Stimulated activated CD4-positive, alpha-beta T cell treated with anti-CD3 and anti-CD28 coated beads, Interleukin-15, amount 100 ng/mL, for 24 hours (primary cell): ENCODE measurements at regions not wholly inside any gene's neighbourhood (a gene's known extent, or its start where the extent isn't known, plus 50 kb on each side); places are given as distances from the start of the nearest gene placed in this dataset.
A peak's percentile ranks its signal among the peaks of the same experiment; 100 is the strongest.
"Not testable (repeated sequence)": the region's sequence is repeated elsewhere in the genome, so short reads cannot be mapped to it uniquely, and the experiment has no call there.

Source experiments
- DNase-seq: peaks from one replicate; pipeline ENCODE4 v3.0.0-alpha.2; 2020

DNA sequence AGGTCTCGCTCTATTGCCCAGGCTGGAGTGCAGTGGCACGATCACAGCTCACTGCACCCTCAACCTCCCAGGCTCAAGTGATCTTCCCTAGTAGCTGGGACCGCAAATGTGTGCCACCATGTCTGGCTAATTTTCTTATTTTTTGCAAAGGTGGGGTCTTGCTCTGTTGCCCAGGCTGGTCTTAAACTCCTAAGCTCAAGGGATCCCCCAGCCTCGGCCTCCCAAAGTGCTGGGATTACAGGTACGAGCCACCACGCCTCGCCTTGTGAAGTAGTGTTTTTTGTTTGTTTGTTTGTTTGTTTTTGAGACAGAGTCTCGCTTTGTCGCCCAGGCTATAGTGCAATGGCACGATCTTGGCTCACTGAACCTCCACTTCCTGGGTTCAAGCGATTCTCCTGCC, 125.5 kb downstream of the HAUS1 start:
- DNase-seq: not testable (repeated sequence)

DNA sequence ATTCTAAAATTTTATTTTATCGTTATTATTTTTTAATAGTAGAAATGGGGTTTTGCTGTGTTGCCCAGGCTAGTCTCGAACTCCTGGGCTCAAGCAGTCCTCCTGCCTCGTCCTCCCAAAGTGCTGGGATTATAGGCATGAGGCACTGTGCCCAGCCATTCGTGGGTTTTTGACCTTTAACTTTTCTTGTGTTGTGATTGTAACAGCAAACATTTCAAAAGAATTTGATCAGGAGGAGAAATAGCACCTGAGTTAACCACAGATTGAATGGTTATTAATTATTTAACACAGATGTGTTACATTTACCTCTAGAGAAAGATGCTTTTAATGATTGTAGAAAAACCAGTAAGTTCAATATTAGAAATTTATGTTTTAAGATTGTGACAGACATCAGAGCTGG, 132.0 kb downstream of the HAUS1 start:
- DNase-seq: no peak

DNA sequence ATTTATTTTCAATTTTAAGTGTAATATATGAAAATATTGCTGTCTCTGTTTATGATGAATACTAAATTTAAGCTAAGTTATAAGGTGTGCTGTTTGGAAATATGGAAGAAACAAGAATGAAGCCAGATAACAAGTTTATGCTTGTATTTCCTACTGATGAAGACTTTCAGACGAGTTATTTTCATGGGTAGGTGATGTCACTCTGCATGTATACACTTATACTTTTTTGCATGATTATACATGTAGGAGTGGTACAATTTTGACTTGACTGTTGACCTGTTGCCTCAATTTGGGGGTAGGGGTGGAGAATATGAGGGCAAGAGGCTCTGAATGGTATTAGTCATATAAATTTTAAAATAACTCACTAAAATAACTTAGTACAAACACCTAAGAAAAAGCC, 133.7 kb downstream of the HAUS1 start:
- no peak for DNase-seq

DNA sequence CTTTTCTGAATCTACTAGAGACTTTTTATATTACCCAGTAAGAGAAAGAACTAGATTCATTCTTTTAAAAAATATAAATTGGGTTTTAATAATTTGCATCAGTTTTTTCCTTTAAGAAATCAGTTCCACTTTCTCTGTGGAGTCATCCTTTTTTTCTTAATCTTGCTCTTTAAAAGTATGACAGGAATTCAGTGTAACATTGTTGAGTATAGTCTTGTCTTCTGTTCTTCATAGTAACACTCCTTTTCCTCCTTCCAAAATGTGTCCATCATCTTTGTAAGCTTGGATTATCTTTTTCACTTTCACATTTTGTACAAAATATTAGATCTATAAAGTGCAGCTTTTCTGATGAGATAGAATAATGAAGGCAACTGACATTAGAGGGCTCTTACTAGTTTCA, 135.4 kb downstream of the HAUS1 start:
- no peak for DNase-seq

DNA sequence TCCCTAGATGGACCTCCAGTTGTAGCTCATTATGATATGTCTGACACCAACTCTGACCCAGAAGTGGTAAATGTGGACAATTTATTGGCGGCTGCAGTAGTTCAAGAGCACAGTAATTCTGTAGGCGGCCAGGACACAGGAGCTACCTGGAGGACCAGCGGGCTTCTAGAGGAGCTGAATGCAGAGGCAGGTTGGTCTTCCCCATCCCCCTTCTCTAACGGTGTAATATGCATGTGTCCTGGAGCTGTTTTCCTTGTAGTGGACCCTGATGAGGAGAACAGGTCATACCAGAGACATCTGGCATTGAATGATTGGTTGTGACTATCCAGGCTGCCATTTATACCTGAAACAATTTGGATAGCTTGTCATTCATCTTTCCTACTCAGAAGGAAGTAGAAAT, 135.8 kb downstream of the HAUS1 start:
- DNase-seq: no peak

DNA sequence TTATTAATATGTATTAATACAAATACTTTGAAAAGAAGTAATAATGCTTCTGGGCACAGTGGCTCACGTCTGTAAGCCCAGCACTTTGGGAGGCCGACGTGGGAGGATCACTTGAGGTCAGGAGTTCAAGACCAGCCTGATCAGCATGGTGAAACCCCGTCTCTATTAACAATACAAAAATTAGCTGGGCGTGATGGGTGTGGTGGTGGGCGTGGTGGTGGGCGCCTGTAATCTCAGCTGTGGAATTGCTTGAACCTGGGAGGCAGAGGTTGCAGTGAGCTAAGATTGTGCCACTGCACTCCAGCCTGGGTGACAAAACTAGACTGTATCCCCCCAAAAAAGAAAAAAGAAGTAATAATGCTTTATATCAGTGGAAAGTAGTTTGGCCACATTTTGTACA, 137.2 kb downstream of the HAUS1 start:
- DNase-seq: not testable (repeated sequence)

DNA sequence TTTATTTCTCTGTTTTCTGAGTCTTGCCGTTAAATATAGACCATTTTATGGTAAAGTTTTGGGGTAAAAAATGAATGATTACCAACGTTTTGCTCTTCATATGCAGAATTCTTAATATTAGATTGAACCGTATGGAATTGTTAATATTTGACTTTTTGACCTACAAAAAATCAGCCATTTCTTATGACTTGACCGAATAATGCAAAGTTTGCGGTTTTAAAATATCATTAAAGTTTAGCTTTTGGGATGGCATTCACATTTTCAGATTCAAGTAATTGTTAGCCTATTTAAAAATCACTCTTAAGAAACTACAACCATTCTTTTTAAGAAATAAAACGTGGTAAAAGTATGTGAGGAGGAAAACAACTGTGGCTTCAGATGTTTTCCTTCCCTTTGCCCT, 138.0 kb downstream of the HAUS1 start:
- no peak for DNase-seq

DNA sequence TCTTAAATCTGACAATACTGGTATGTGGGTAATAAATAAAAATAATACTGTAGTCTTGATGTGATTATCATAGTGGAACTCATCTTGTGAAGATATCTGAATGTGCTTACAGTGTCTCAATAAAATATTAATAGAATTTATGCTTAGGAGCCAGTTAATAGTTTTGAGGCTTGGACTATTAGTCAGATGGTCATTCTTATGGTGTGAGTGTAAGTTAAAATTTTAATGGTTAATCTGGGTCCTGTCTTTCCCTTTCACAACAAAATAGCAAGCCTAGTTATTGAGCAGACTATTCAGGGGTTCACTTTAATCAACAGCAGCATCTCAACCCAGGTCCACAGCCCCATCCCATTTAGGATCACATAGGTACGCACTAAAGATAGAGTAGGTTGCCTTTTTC, 138.9 kb downstream of the HAUS1 start:
- DNase-seq: no peak

DNA sequence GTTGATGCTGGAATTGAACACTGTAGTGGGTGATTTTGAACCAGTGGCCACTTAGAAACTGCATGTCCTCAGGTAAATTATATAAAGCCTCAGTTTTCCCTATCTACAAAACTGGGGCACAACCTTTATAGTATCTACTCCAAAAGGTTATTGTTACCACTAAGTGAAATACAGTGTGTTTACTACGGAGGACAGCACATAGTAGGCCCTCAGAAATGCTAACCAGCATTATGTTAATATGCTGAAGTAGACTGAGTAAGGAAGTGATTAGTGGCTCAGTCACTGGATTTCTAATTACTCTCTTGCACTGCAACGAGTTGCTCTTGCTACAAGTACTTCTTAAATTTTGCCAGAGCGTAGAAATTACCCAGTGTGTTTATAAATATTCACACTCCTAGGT, 139.5 kb downstream of the HAUS1 start:
- no peak for DNase-seq

DNA sequence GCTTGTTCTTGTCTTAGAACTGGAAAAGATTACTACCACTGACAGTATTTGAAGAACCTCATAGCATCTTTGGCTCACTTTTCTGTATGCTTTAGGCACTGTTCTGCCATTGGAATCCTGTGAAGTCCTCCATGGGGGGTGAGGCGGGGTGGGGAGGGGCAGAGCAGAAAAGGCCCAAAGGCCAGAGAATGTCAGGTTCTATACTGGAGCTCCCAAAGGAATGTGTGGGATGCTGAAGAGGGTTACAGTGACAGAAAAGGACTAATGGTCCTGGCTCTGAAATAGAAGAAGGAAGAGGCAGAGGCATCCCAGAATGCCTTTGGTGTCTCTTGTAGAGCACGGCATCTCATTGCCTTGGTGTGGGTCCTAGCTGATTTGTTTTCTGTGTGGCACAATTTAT, 141.9 kb downstream of the HAUS1 start:
- DNase-seq: no peak

DNA sequence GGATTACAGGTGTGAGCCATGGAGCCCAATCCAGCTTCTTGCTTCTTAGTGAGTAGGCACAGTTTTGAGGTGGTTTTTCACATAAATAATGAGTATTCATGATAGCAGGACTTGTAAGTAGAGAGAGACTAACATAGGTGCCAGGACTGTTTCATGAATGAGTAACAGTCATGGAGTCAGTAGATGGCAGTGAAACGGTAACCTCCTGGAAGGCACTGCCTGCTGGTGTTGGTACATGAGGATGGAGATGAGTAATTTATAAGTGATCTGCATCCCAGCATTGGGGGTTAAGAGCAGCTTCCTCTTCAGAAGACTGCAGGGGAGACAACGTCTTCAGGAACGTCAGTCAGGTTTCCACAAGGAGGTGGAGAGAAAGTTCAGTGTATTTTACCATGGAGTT, 143.8 kb downstream of the HAUS1 start:
- DNase-seq: no peak

DNA sequence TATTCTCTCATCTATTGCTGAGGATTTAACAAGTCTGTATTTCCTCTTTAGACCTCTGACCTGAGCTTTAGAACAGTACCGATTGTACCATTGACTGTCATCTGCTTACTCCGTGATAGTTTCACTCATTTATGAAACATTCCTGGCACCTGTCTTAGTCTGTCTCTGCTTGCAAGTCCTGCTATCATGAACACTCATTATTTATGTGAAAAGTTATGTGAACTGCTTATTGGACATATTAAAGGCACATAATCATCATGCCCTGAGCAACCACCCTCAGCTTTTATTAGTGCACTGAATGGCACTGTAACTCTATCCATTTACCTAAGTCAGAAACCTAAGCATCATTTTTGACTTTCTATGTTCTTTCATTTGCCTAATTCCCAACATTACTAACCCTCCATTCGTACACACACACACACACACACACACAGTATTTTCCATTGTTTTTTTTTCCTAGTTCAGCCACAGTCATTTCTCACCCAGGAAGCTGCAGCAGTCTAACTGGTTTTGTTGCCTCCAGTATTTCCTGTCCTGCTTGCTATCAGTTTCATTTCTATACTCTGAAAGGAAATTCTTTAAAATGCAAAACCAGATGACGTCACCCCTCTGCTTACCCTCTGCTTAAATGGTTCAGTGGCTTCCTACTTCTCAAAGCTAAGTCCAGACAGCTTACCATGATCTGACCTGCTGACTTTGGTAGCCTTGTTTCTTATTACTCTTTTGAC, 146.1 kb downstream of the HAUS1 start:
- peak; percentile 51 for DNase-seq

DNA sequence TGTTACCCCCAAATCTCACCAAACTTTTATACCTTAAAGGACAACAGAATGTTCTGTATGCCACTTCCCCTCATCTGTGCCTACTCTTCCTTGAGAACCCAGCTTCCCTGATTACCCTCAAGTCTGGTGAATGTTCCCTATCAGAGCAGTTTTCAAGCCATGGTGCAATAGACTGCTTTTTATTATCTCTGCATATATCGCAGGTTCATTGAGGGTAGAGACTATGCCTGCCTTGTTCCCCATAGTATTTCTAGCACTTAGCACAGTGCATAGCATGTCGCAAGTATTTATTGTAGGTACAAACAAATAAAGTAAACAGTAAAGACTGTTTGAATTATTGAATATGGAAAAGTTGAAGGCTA, 146.6 kb downstream of the HAUS1 start:
- DNase-seq: no peak

DNA sequence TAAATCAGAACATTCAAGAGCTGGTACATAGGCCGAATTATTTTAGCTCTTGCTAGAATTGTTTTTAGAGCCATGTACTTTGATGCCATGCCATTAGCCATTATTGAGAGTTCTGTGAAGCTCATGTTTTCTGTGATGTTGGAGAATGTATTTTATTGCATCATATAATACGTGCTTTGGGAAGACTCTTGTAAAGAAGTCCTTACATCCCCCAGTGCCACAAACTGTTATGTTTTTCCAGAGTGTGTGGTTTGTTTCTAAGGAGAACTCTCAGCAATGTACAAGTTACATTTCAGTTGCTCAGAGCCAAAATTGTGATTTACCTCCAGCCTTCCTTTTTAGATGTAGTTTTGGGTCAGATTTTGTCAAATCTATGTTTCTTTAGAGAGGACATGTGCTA, 148.6 kb downstream of the HAUS1 start:
- no peak for DNase-seq

DNA sequence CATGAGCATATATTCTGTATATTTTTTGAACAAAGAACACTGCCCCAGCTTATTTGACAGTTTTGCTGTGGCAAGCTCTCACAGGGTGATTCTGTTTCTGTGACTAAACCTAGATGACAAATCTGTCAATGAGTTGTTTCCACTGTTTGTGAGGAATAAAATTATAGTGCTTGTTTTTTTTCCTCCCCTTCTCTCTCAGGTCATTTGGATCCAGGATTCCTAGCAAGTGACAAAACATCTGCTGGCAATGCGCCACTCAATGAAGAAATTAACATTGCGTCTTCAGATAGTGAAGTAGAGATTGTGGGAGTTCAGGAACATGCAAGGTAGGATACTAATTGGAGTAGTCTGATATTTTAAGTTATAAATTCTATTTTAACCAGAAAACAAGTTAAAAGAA, 149.3 kb downstream of the HAUS1 start:
- no peak for DNase-seq

DNA sequence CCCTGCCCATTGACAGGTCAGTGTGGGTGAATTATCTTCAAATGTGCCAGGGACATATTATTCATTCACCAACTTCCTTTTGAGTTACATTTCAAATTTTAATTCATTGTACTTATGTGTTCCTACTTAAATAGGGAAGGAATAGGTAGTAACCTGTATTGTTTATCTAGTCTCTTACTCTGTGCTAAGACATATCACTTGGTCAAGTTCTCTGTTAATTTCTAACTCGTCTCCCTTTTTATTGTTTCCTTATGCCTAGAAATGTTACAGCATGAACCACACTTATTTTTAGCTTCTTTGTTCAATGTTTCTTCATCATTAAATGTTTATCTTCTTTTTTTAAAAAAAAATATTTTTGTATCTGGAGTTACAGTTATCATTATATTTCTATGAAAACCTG, 151.9 kb downstream of the HAUS1 start:
- DNase-seq: no peak

DNA sequence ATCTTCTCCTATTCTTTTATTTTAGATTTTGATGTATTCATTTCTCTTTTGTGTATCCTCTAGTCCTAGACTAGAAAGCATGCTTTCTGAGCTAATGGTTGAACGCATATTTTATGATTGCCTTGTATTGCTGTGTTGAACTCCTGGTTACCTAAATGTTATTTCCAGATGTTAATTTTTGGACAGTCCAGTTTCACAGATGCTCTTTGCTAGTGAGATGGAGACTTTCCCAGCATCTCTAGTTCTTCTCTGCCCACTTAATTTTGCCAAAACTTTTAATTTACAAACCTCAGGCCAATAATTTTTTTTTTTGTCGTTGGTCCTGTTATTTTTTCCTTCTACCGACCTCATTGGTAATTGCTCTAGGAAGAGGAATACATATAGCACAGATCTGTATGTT, 153.2 kb downstream of the HAUS1 start:
- DNase-seq: no peak

DNA sequence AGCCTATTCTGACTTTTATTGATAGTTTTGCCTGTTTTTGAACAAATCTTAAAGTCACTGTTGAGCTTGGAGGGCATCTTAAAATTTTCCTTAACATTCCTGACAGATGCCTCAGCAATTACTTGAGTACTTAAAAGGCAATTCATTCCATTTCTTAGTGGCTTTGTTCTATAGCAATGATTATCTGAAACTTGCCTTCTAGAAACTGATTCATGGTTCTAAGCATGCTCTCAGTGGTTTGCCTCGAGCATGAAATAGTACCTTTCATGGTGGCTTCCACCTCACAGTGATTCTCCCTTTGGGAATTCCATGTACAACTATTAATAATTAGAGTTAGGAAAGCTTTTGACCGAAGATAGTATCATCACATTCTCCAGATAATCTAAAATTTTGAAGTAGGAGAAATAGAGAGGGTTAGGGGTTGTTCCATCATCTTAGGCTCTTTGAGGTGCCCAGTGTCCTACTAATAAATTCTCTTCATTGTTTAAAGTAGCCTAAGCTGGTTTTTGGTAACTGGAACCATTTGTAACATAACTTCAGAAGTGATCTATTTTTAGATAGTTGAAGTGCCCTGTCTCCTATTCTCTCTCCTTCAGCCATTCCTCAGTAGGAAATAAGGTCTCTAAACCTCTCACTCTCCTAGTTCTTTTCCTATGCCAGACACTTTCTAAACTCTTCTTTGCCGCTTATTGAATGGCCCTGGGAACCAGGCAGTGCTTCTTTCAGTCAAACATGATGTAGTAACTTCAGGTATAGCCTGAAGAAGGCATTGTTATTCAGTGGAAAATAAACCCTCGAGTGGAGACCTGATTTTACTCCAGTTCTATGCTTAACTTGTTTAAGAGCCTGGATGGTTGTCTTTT, 156.1 kb downstream of the HAUS1 start:
- no peak for DNase-seq

DNA sequence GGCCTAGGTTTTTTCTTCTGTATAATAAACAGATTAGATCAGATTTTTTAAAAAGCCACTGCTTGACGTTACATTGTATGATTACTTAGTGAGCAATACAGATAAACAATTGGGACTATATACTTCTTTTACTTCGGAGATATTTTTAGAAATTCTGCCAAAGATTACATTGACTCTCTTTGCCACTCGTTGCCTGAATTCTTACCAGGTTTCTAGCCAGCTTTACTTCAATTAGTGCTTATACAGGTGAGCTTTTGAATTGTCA, 156.6 kb downstream of the HAUS1 start:
- DNase-seq: no peak

DNA sequence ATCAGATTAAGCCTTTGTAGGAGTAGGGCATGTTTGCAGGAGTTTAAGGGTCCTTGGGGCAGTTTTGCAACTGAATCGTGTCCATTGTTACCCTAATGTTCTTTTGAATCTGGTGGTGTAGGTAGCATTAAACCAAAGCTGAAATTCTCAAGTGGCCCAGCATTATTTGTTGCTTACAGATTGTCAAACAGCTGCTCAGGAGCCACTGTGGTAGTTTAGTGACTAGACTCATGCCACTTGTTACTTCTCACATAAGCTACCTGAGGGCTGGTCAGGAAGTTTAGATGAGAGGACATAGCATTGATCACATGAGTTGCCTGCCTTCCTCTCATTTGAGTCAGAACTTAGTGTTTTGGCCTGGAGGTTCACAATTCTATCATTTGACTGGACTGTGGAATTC, 157.6 kb downstream of the HAUS1 start:
- DNase-seq: no peak

DNA sequence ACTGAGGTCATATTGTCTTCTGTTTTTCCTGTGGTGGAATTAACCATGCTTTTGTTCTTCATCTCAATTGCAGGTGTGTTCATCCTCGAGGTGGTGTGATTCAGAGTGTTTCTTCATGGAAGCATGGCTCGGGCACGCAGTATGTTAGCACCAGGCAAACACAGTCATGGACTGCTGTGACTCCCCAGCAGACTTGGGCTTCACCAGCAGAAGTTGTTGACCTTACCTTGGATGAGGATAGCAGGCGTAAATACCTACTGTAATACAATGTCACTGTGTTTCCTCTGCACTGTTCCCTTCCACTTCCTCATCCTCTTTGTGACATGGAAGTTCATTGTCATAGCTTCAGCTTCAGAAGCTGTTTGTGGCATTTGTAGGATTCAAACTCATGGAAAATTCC, 158.7 kb downstream of the HAUS1 start:
- no peak for DNase-seq

DNA sequence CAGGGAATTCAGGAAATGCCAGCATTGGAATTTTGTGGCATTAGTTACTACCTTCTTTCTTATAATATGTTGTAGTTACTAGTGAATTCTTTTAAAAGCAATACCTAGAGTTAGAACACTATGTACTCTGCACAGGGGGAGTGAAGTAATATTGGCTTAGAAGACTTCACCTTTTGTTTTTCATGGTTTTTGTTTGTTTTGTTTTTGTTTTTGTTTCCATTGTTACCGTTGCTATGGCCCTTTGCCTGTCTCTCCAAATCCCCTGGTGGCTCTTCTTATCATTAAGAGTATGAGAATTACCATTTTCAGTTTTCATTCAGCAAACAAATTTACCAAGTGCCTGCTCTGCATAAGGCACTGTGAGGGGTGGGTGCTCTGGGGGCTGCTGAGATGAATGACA, 160.1 kb downstream of the HAUS1 start:
- DNase-seq: no peak

DNA sequence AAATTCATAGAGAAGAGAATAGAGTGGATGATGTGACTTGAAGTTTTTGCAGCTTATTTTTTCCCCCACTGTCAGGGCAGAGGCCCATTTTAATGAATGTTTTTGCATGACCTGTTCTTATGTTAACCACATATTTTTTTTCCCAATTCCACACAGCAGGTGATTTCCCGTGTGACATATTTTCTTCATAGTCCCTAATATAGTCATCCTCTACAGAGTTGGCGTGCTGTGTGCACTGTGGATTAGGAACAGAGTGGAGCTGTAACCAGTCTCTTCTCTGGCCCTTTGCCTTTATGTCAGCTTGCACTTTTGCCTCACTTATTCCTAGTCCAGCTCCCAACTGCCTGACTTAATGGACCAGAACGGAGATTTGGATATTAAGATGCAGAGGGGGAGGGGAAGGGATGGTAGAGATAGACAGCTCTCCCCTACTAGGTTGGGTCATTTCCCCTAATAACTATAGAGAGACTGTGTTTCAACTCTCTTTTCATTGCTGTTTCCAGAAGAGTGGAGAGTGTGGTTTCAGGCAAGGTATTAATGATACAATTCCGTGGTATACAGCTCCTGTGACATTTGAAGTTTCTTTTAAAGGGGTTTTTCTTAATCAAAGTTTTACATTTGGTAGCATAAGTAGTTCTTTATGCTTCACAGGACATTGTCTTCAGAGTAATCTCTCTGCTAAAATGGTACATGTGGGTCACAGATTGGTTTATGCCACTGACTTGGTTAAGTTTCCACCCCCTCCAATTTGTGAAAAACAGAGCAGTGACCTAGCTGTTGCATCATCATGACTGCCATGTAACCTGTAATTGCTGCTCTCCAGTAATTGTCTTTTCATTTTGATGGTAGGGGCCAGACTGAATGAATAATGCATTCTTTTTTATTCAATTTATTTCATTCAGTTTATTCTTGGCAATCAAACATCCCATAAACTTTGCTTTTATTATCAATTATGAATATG, 161.3 kb downstream of the HAUS1 start:
- no peak for DNase-seq

DNA sequence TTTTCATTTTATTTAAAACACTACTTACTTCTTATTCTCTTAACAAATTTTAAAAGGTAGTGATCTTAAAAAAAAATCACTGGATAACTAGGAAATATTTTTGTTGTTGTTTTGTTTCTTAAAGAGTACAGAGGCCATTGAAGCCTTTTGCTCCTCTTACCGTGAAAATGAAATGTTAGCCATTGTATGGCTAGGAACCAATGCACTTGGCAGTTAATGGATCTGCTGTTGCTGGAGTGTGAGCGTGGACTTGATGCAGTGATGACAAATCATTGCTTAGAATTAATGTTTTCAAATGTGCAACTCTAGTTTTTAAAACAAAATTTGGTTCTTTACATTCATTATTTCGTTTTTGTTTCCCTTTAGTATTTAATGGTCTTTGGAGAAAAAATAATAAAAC, 162.3 kb downstream of the HAUS1 start:
- no peak for DNase-seq
